A549 (cell line): ENCODE measurements at regions not wholly inside any gene's neighbourhood (a gene's known extent, or its start where the extent isn't known, plus 50 kb on each side); places are given as distances from the start of the nearest gene placed in this dataset.

Source experiments
- ATAC-seq, 2 experiments: fragments of 200-7000 bp in 1 of 2; fragments of >200 bp in 1 of 2; cut with Nextera tagmentation in 1 of 2; cut with Tn5 transposase in 1 of 2; 3 replicates each; pipeline versions ENCODE4 v1.8.0 to v1.9.1; 2018 to 2020; ENCODE audit warnings: mild to moderate bottlenecking in 1 of 2, moderate library complexity in 1 of 2
- CTCF ChIA-PET: fragments of 300-600 bp; sonication (Branson Sonifier 250); formaldehyde crosslinking; extraction: SDS; loops from one replicate; lab custom pipeline; 2021; ENCODE audit warnings: antibody characterized with exemption, inconsistent platforms; lab: Yijun Ruan, JAX
- POLR2A ChIA-PET: fragments of 350-600 bp; formaldehyde crosslinking; extraction: SDS; loops from one replicate; lab custom pipeline; 2021; ENCODE audit warnings: antibody characterized with exemption, inconsistent platforms; lab: Yijun Ruan, JAX
- DNase-seq, 2 experiments: peaks; one replicate each; pipeline versions ENCODE4 v3.0.0 to v3.0.0-alpha.2; 2011 to 2016; ENCODE audit warnings: low read depth in 1 of 2, low spot score in 1 of 2
- FAIRE-seq: peaks from 2 replicates; lab custom pipeline; 2011; peaks lifted over from hg19 to GRCh38; lab: Jason Lieb, UNC
- H3K27ac ChIP-seq, 2 experiments: fragments of >200 bp; sonication (Bioruptor Twin); formaldehyde crosslinking; 3 replicates each; pipeline ENCODE4 v1.5.1; 2016 to 2017
- H3K4me1 ChIP-seq: fragments of >200 bp; sonication (Bioruptor Twin); formaldehyde crosslinking; 3 replicates; pipeline ENCODE4 v1.6.1; 2016
- H3K4me2 ChIP-seq: fragments of >200 bp; sonication (Bioruptor Twin); formaldehyde crosslinking; 3 replicates; pipeline ENCODE4 v1.6.1; 2016
- H3K4me3 ChIP-seq: fragments of >200 bp; sonication (Bioruptor Twin); formaldehyde crosslinking; 3 replicates; pipeline ENCODE4 v1.5.1; 2016
- H3K9me3 ChIP-seq: fragments of >200 bp; sonication (Bioruptor Twin); formaldehyde crosslinking; 3 replicates; pipeline ENCODE4 v1.6.1; 2016
- CEBPB ChIP-seq, 2 experiments: fragments of >200 bp in 1 of 2; sonication (Bioruptor Twin) in 1 of 2; formaldehyde crosslinking in 1 of 2; IDR thresholded peaks; 2 replicates each; pipeline ENCODE4 v1.6.1; 2012 to 2016
- CHD2 ChIP-seq: fragments of 150-350 bp; IDR thresholded peaks from 2 replicates; pipeline ENCODE4 v1.6.1; 2014; ENCODE audit warnings: low read length; ENCODE audit not compliant: partially characterized antibody
- EHF ChIP-seq: fragments of 250-450 bp; sonication (Bioruptor Pico); IDR thresholded peaks from 2 replicates; pipeline ENCODE4 v1.5.0; 2020; ENCODE audit warnings: mild to moderate bottlenecking
- EHMT2 ChIP-seq: fragments of 200-600 bp; sonication (generic); IDR thresholded peaks from 2 replicates; pipeline ENCODE4 v1.6.1; 2016; ENCODE audit warnings: antibody characterized with exemption, low read depth, mild to moderate bottlenecking, moderate library complexity
- EP300 ChIP-seq, 2 experiments: fragments of >200 bp; sonication (Bioruptor Twin); formaldehyde crosslinking; IDR thresholded peaks; 2 replicates in 1 of 2; 3 replicates in 1 of 2; pipeline ENCODE4 v1.6.1; 2016 to 2017
- ESRRA ChIP-seq: fragments of 150-350 bp; IDR thresholded peaks from 2 replicates; pipeline ENCODE4 v1.6.1; 2014; ENCODE audit warnings: mild to moderate bottlenecking, low read length, borderline replicate concordance
- FOSB ChIP-seq: fragments of 250-450 bp; sonication (Bioruptor Pico); IDR thresholded peaks from 2 replicates; pipeline ENCODE4 v1.5.0; 2020; ENCODE audit warnings: mild to moderate bottlenecking, moderate library complexity
- FOSL2 ChIP-seq, 2 experiments: fragments of 450-650 bp in 1 of 2; fragments of >200 bp in 1 of 2; sonication (Bioruptor Twin) in 1 of 2; formaldehyde crosslinking; IDR thresholded peaks; 2 replicates each; pipeline versions ENCODE4 v1.5.0 to v1.6.1; 2016 to 2020; ENCODE audit warnings: mild to moderate bottlenecking in 1 of 2, moderate library complexity in 1 of 2
- FOXS1 ChIP-seq: fragments of 250-450 bp; sonication (Bioruptor Pico); IDR thresholded peaks from 2 replicates; pipeline ENCODE4 v1.5.0; 2020; ENCODE audit warnings: mild to moderate bottlenecking, moderate library complexity
- HOXA7 ChIP-seq: fragments of 250-450 bp; sonication (Bioruptor Pico); IDR thresholded peaks from 2 replicates; pipeline ENCODE4 v1.5.0; 2020; ENCODE audit warnings: mild to moderate bottlenecking, moderate library complexity
- HOXB13 ChIP-seq: fragments of 250-450 bp; sonication (Bioruptor Pico); IDR thresholded peaks from 2 replicates; pipeline ENCODE4 v1.5.0; 2020; ENCODE audit warnings: low read depth, mild to moderate bottlenecking, moderate library complexity
- JUN ChIP-seq, 2 experiments: fragments of >200 bp; sonication (Bioruptor Twin); formaldehyde crosslinking; IDR thresholded peaks; 2 replicates in 1 of 2; 3 replicates in 1 of 2; pipeline ENCODE4 v1.6.1; 2016 to 2017
- MAFK ChIP-seq: fragments of 450-650 bp; IDR thresholded peaks from 2 replicates; pipeline ENCODE4 v1.6.1; 2014; ENCODE audit not compliant: partially characterized antibody
- NFE2L2 ChIP-seq: fragments of 150-350 bp; conservative IDR thresholded peaks from 2 replicates; pipeline ENCODE4 v1.6.1; 2014; ENCODE audit warnings: low read length
- NPAS2 ChIP-seq: fragments of 250-450 bp; sonication (Bioruptor Pico); IDR thresholded peaks from 2 replicates; pipeline ENCODE4 v1.8.0; 2022; ENCODE audit warnings: mild to moderate bottlenecking, moderate library complexity, borderline replicate concordance
- POLR2A ChIP-seq: IDR thresholded peaks from 2 replicates; pipeline ENCODE4 v1.6.1; 2012; ENCODE audit warnings: mild to moderate bottlenecking, low read length
- RARB ChIP-seq: fragments of 250-450 bp; sonication (Bioruptor Pico); IDR thresholded peaks from 2 replicates; pipeline ENCODE4 v1.8.0; 2021; ENCODE audit warnings: mild to moderate bottlenecking, moderate library complexity
- RCOR1 ChIP-seq: fragments of 150-350 bp; IDR thresholded peaks from 2 replicates; pipeline ENCODE4 v1.6.1; 2014; ENCODE audit warnings: antibody characterized with exemption, low read length, low read depth
- RNF2 ChIP-seq: fragments of 200-600 bp; sonication (generic); IDR thresholded peaks from 2 replicates; pipeline ENCODE4 v1.6.1; 2016; ENCODE audit warnings: low read depth, mild to moderate bottlenecking, antibody characterized with exemption, moderate library complexity, borderline replicate concordance
- SREBF2 ChIP-seq: fragments of 450-650 bp; IDR thresholded peaks from 2 replicates; pipeline ENCODE4 v1.6.1; 2014; ENCODE audit warnings: mild to moderate bottlenecking, moderate library complexity
- TP53 ChIP-seq: fragments of 250-450 bp; sonication (Bioruptor Pico); IDR thresholded peaks from 2 replicates; pipeline ENCODE4 v1.5.0; 2021; ENCODE audit warnings: mild to moderate bottlenecking, moderate library complexity
- ZFP36 ChIP-seq: fragments of 450-650 bp; IDR thresholded peaks from 2 replicates; pipeline ENCODE4 v1.6.1; 2014; ENCODE audit warnings: borderline replicate concordance; ENCODE audit not compliant: partially characterized antibody
- ZNF302 ChIP-seq: fragments of 250-450 bp; sonication (Bioruptor Pico); IDR thresholded peaks from 2 replicates; pipeline ENCODE4 v1.9.0; 2021; ENCODE audit warnings: inconsistent platforms, mild to moderate bottlenecking, moderate library complexity
- ZSCAN20 ChIP-seq: fragments of 250-450 bp; sonication (Bioruptor Pico); IDR thresholded peaks from 2 replicates; pipeline ENCODE4 v1.8.0; 2022; ENCODE audit warnings: mild to moderate bottlenecking, moderate library complexity
- WGBS: methylation state at CpG from one replicate; pipeline ENCODE4 v1.1.6; 2017; ENCODE audit errors: missing lambda C conversion rate; 5-methylcytosine and 5-hydroxymethylcytosine counted together
- TF ChIP-seq, protein P1 (sequence below): fragments of 200-600 bp; sonication (generic); IDR thresholded peaks from 2 replicates; pipeline ENCODE4 v1.6.1; 2016; ENCODE audit warnings: antibody characterized with exemption, mild to moderate bottlenecking, moderate library complexity
- TF ChIP-seq, protein P2 (sequence below): fragments of 150-350 bp; IDR thresholded peaks from 2 replicates; pipeline ENCODE4 v1.6.1; 2014; ENCODE audit warnings: low read depth, mild to moderate bottlenecking, low read length
- TF ChIP-seq, protein P3 (sequence below): fragments of >200 bp; sonication (Bioruptor Twin); formaldehyde crosslinking; IDR thresholded peaks from 2 replicates; pipeline ENCODE4 v1.6.1; 2016

DNA sequence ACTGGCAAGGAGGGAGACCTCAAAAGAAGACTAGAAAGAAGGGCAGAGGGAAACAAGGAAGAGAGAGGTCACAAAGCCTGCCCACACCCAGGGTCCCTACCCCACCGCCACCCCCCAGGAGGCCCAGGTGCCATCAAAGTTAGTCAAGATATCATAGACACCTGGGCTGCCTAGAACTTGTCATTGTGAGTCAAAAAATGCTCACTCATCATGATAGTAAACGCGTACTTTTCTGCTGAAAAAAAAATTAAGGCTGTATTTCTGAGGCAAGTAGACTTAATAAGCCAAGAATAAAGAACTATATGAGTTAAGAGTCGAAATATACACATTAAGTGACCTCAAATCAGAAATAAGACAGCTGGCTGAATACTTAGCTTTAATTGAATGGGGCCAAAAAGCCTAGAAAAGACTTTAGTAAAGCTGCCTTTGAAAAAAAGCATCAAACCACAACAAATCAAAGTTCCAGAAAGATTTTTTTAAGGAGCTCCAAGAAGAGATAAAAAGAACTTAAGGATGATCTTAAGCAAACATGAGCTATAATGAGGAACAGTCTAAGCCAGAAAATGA lies 415.5 kb upstream of the PPP2R3A start:
- CTCF ChIA-PET, result no interaction called here
- H3K4me3 ChIP-seq, result no peak overlapping the region
- no peaks in the 10 kb centered on the region for H3K9me3 ChIP-seq
- no peak for FAIRE-seq
- TF ChIP-seq ZSCAN20 (CRISPR knock-in tag) (no peak), RNF2 (no peak), POLR2A (no peak), CHD2 (no peak), ZNF302 (CRISPR knock-in tag) (no peak), ESRRA (no peak), MAFK (no peak), HOXB13 (no peak), NFE2L2 (no peak), ZFP36 (no peak), FOXS1 (CRISPR knock-in tag) (no peak), FOSL2 (IDR thresholded peaks at IDR 0.05) (no peak), FOSL2 (CRISPR knock-in tag; IDR thresholded peaks at IDR 0.05) (no peak), CEBPB (IDR thresholded peaks at IDR 0.05) (no peak), JUN (IDR thresholded peaks at IDR 0.05) (no peak), FOSB (no peak), RCOR1 (no peak)
- TF ChIP-seq, protein P1, sequence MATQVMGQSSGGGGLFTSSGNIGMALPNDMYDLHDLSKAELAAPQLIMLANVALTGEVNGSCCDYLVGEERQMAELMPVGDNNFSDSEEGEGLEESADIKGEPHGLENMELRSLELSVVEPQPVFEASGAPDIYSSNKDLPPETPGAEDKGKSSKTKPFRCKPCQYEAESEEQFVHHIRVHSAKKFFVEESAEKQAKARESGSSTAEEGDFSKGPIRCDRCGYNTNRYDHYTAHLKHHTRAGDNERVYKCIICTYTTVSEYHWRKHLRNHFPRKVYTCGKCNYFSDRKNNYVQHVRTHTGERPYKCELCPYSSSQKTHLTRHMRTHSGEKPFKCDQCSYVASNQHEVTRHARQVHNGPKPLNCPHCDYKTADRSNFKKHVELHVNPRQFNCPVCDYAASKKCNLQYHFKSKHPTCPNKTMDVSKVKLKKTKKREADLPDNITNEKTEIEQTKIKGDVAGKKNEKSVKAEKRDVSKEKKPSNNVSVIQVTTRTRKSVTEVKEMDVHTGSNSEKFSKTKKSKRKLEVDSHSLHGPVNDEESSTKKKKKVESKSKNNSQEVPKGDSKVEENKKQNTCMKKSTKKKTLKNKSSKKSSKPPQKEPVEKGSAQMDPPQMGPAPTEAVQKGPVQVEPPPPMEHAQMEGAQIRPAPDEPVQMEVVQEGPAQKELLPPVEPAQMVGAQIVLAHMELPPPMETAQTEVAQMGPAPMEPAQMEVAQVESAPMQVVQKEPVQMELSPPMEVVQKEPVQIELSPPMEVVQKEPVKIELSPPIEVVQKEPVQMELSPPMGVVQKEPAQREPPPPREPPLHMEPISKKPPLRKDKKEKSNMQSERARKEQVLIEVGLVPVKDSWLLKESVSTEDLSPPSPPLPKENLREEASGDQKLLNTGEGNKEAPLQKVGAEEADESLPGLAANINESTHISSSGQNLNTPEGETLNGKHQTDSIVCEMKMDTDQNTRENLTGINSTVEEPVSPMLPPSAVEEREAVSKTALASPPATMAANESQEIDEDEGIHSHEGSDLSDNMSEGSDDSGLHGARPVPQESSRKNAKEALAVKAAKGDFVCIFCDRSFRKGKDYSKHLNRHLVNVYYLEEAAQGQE, result no peak
- H3K4me2 ChIP-seq, result no peak overlapping the region
- POLR2A ChIA-PET, result no interaction called here
- no peak for DNase-seq
- WGBS, result 31% methylated on average over 4 of the region's 4 CpGs
- no peak for ATAC-seq
- H3K27ac ChIP-seq, result no peak overlapping the region
- H3K4me1 ChIP-seq, result no peaks in the 10 kb centered on the region

DNA sequence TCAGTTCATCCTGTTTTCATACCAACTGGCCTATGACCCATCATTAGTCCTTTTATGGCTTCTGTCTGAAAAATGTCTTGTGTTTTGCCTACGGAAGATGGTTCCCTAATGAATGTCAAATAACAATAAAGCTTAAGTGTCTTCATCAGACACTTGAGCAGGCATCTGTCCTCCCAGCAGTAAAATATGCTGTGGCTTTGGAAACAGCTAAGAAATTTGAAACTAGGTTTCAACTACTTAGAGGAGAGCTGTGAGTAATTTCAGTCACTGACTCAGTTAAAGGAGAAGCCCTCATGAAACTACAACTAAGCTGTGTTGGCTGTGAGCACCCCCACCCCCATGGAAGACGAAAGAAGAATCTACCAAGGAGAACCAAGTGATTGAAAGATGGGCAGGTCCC lies 409.4 kb upstream of the PPP2R3A start:
- FAIRE-seq, result no peak
- WGBS, result 0% methylated on average over 2 of the region's 2 CpGs
- no peak for TF ChIP-seq ZNF302 (CRISPR knock-in tag)
- TF ChIP-seq SREBF2, result no peak
- TF ChIP-seq POLR2A, result no peak
- TF ChIP-seq EHF, result no peak
- no peak for TF ChIP-seq EP300 (IDR thresholded peaks at IDR 0.05)
- TF ChIP-seq, protein P2, sequence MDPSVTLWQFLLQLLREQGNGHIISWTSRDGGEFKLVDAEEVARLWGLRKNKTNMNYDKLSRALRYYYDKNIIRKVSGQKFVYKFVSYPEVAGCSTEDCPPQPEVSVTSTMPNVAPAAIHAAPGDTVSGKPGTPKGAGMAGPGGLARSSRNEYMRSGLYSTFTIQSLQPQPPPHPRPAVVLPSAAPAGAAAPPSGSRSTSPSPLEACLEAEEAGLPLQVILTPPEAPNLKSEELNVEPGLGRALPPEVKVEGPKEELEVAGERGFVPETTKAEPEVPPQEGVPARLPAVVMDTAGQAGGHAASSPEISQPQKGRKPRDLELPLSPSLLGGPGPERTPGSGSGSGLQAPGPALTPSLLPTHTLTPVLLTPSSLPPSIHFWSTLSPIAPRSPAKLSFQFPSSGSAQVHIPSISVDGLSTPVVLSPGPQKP, result no peak
- TF ChIP-seq, protein P1, result no peak
- no peak for TF ChIP-seq HOXA7 (CRISPR knock-in tag)
- no peak for TF ChIP-seq NPAS2 (CRISPR knock-in tag)
- TF ChIP-seq, protein P3, sequence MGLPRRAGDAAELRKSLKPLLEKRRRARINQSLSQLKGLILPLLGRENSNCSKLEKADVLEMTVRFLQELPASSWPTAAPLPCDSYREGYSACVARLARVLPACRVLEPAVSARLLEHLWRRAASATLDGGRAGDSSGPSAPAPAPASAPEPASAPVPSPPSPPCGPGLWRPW, result no peak
- no peak for TF ChIP-seq EHMT2
- no peak for TF ChIP-seq TP53 (CRISPR knock-in tag)
- TF ChIP-seq FOSB, result no peak
- TF ChIP-seq RARB (CRISPR knock-in tag), result no peak
- ChIA-PET POLR2A (no interaction called here), CTCF (no interaction called here)
- no peaks in the 10 kb centered on the region for H3K9me3 ChIP-seq
- no peak overlapping the region for H3K4me2 ChIP-seq
- H3K4me1 ChIP-seq, result no peaks in the 10 kb centered on the region
- DNase-seq, result no peak
- ATAC-seq, result no peak
- H3K27ac ChIP-seq, result no peak overlapping the region
- no peak overlapping the region for H3K4me3 ChIP-seq
